GM23338 (cell line): ENCODE measurements at regions not wholly inside any gene's neighbourhood (a gene's known extent, or its start where the extent isn't known, plus 50 kb on each side); places are given as distances from the start of the nearest gene placed in this dataset.

Experiments used
- ATAC-seq: fragments of 200-7000 bp; cut with Tn5 transposase; 3 replicates; pipeline ENCODE4 v1.9.1; 2020
- DNase-seq: peaks from one replicate; pipeline ENCODE4 v3.0.0-alpha.2; 2015; ENCODE audit warnings: low spot score
- H2AFZ ChIP-seq: fragments of 200-600 bp; sonication (generic); 2 replicates; pipeline ENCODE4 v1.8.0; 2016; ENCODE audit warnings: antibody characterized with exemption, mild to moderate bottlenecking, moderate library complexity
- H3F3A ChIP-seq: fragments of 200-600 bp; sonication (generic); replicated peaks from 2 replicates; pipeline ENCODE4 v1.8.0; 2017; ENCODE audit warnings: antibody characterized with exemption, mixed run types, low read depth
- H3K27ac ChIP-seq: fragments of 200-600 bp; sonication (generic); 2 replicates; pipeline ENCODE4 v1.6.1; 2016; ENCODE audit warnings: low read depth
- H3K27me3 ChIP-seq: fragments of 200-600 bp; sonication (generic); 2 replicates; pipeline ENCODE4 v1.8.0; 2016; ENCODE audit warnings: mild to moderate bottlenecking, mixed run types, moderate library complexity; ENCODE audit not compliant: insufficient read depth
- H3K36me3 ChIP-seq: fragments of 200-600 bp; sonication (generic); 2 replicates; pipeline ENCODE4 v1.8.0; 2016; ENCODE audit warnings: mild to moderate bottlenecking; ENCODE audit not compliant: insufficient read depth
- H3K4me1 ChIP-seq: fragments of 200-600 bp; sonication (generic); 2 replicates; pipeline ENCODE4 v1.8.0; 2016; ENCODE audit warnings: mild to moderate bottlenecking, moderate library complexity; ENCODE audit not compliant: insufficient read depth
- H3K4me2 ChIP-seq: fragments of 200-600 bp; sonication (generic); 2 replicates; pipeline ENCODE4 v1.7.1; 2017; ENCODE audit warnings: mixed run types
- H3K4me3 ChIP-seq: fragments of 200-600 bp; sonication (generic); 2 replicates; pipeline ENCODE4 v1.6.1; 2016; ENCODE audit warnings: mixed run types
- H3K79me2 ChIP-seq: fragments of 200-600 bp; sonication (generic); replicated peaks from 2 replicates; pipeline ENCODE4 v1.8.0; 2017; ENCODE audit warnings: mild to moderate bottlenecking; ENCODE audit not compliant: insufficient read depth
- H3K9me2 ChIP-seq: fragments of 200-600 bp; sonication (generic); 2 replicates; pipeline ENCODE4 v1.8.0; 2017; ENCODE audit not compliant: insufficient read depth
- H4K20me1 ChIP-seq: fragments of 200-600 bp; sonication (generic); replicated peaks from 2 replicates; pipeline ENCODE4 v1.8.0; 2017; ENCODE audit warnings: mild to moderate bottlenecking; ENCODE audit not compliant: insufficient read depth
- H3K27ac Mint-ChIP-seq: 2 replicates; pipeline ENCODE4 v1.8.0; 2020; ENCODE audit warnings: inconsistent platforms, mild to moderate bottlenecking, moderate library complexity, mixed read lengths
- H3K27me3 Mint-ChIP-seq: 3 replicates; pipeline ENCODE4 v1.8.0; 2022; ENCODE audit warnings: low read depth, mild to moderate bottlenecking, moderate library complexity, mixed read lengths, inconsistent platforms; ENCODE audit not compliant: insufficient read depth, poor library complexity
- H3K36me3 Mint-ChIP-seq: 3 replicates; pipeline ENCODE4 v1.8.0; 2021; ENCODE audit warnings: low read depth, mild to moderate bottlenecking, inconsistent platforms, moderate library complexity, mixed read lengths
- H3K4me1 Mint-ChIP-seq: 3 replicates; pipeline ENCODE4 v1.8.0; 2020; ENCODE audit warnings: mild to moderate bottlenecking, inconsistent platforms, mixed read lengths
- H3K4me3 Mint-ChIP-seq: 3 replicates; pipeline ENCODE4 v1.8.0; 2021; ENCODE audit warnings: moderate library complexity, mild to moderate bottlenecking, inconsistent platforms, mixed read lengths
- H3K9me3 Mint-ChIP-seq: 3 replicates; pipeline ENCODE4 v1.8.0; 2020; ENCODE audit warnings: moderate library complexity, mild to moderate bottlenecking, inconsistent platforms, mixed read lengths
- CREB1 ChIP-seq: fragments of 250-450 bp; sonication (Bioruptor Pico); IDR thresholded peaks from 2 replicates; pipeline ENCODE4 v1.5.0; 2020; ENCODE audit warnings: low read depth, mild to moderate bottlenecking, moderate library complexity
- ETS1 ChIP-seq: IDR thresholded peaks from 2 replicates; pipeline ENCODE4 v1.6.1; 2016; ENCODE audit warnings: antibody characterized with exemption
- EZH2 ChIP-seq: fragments of 200-600 bp; sonication (generic); IDR thresholded peaks from one replicate; pipeline ENCODE4 v1.8.0; 2017; ENCODE audit warnings: antibody characterized with exemption, mild to moderate bottlenecking, low read depth; ENCODE audit not compliant: unreplicated experiment
- JUNB ChIP-seq: IDR thresholded peaks from one replicate; pipeline ENCODE4 v1.6.1; 2016; ENCODE audit warnings: antibody characterized with exemption; ENCODE audit not compliant: unreplicated experiment
- POLR2AphosphoS5 ChIP-seq: IDR thresholded peaks from 2 replicates; pipeline ENCODE4 v1.6.1; 2016; ENCODE audit warnings: antibody characterized with exemption, low read depth
- REST ChIP-seq: IDR thresholded peaks from one replicate; pipeline ENCODE4 v1.6.1; 2018; ENCODE audit warnings: antibody characterized with exemption; ENCODE audit not compliant: unreplicated experiment
- STAT1 ChIP-seq: IDR thresholded peaks from one replicate; pipeline ENCODE4 v1.6.1; 2016; ENCODE audit warnings: antibody characterized with exemption; ENCODE audit not compliant: unreplicated experiment
- ZNF331 ChIP-seq: fragments of 250-450 bp; sonication (Bioruptor Pico); IDR thresholded peaks from 2 replicates; pipeline ENCODE4 v1.5.0; 2020; ENCODE audit warnings: low read depth, mild to moderate bottlenecking, moderate library complexity
- ZNF462 ChIP-seq: fragments of 250-450 bp; sonication (Bioruptor Pico); IDR thresholded peaks from 2 replicates; pipeline ENCODE4 v1.5.0; 2020; ENCODE audit warnings: mild to moderate bottlenecking, moderate library complexity

- no peak for TF ChIP-seq POLR2AphosphoS5
Measured at GRCh38 chr15:26287381-26287780, 424.3 kb upstream of the ATP10A start (continued).

- Histone ChIP-seq H3K27ac (no peak overlapping the region), H3K79me2 (no peaks in the 10 kb centered on the region), H4K20me1 (no peaks in the 10 kb centered on the region), H3K4me3 (no peak overlapping the region), H3K27me3 (no peaks in the 10 kb centered on the region), H2AFZ (no peak overlapping the region), H3K9me2 (no peaks in the 10 kb centered on the region), H3F3A (no peaks in the 10 kb centered on the region), H3K4me2 (no peak overlapping the region), H3K36me3 (no peaks in the 10 kb centered on the region), H3K4me1 (peaks cover 10% of the 10 kb centered on the region)
- ATAC-seq, result no peak
- H3K9me3 Mint-ChIP-seq, result no peaks in the 10 kb centered on the region
- H3K36me3 Mint-ChIP-seq, result no peaks in the 10 kb centered on the region
- H3K4me3 Mint-ChIP-seq, result no peak overlapping the region
- no peak overlapping the region for H3K27ac Mint-ChIP-seq
- DNase-seq, result no peak
- H3K27me3 Mint-ChIP-seq, result peaks cover 3% of the 10 kb centered on the region
- H3K4me1 Mint-ChIP-seq, result peaks cover 12% of the 10 kb centered on the region
- TF ChIP-seq EZH2 (no peak), CREB1 (CRISPR knock-in tag) (no peak), STAT1 (no peak)
Measured at GRCh38 chr15:26280281-26280680, 417.2 kb upstream of the ATP10A start.

- peaks cover 7% of the 10 kb centered on the region; the same call in 1 of the 2 replicates for H3K9me2 ChIP-seq
- no peaks in the 10 kb centered on the region for H3K27me3 ChIP-seq
- no peaks in the 10 kb centered on the region for H4K20me1 ChIP-seq
- H3K27me3 Mint-ChIP-seq, result peaks cover 2% of the 10 kb centered on the region
- H3K9me3 Mint-ChIP-seq, result 0 out of 3 replicates have a peak, but pooled peaks cover 3% of the 10 kb centered on the region
- H3K36me3 ChIP-seq, result no peaks in the 10 kb centered on the region
- no peak for ATAC-seq
- no peaks in the 10 kb centered on the region for H3K36me3 Mint-ChIP-seq
- H3K27ac ChIP-seq, result no peak overlapping the region
- H3K4me3 ChIP-seq, result no peak overlapping the region
- no peak overlapping the region for H3K4me2 ChIP-seq
- no peak overlapping the region for H2AFZ ChIP-seq
- peaks cover 7% of the 10 kb centered on the region for H3K4me1 ChIP-seq
- H3K79me2 ChIP-seq, result no peaks in the 10 kb centered on the region
- DNase-seq, result no peak
- TF ChIP-seq EZH2, result no peak
- no peak for TF ChIP-seq STAT1
- TF ChIP-seq ZNF331 (CRISPR knock-in tag), result no peak
- TF ChIP-seq ETS1, result no peak
- TF ChIP-seq JUNB, result no peak
- no peak for TF ChIP-seq ZNF462 (CRISPR knock-in tag)
- no peak for TF ChIP-seq CREB1 (CRISPR knock-in tag)
- TF ChIP-seq REST, result no peak
- no peaks in the 10 kb centered on the region for H3F3A ChIP-seq
- no peak overlapping the region for H3K4me3 Mint-ChIP-seq
- H3K27ac Mint-ChIP-seq, result no peak overlapping the region
- peaks cover 10% of the 10 kb centered on the region for H3K4me1 Mint-ChIP-seq
Measured at GRCh38 chr15:26261966-26262365, 398.8 kb upstream of the ATP10A start.
